HUES6 (cell line): ENCODE measurements at regions not wholly inside any gene's neighbourhood (a gene's known extent, or its start where the extent isn't known, plus 50 kb on each side); places are given as distances from the start of the nearest gene placed in this dataset.
"Not testable (repeated sequence)": the region's sequence is repeated elsewhere in the genome, so short reads cannot be mapped to it uniquely, and the experiment has no call there.

Experiments used
- H3K27ac ChIP-seq: 2 replicates; pipeline ENCODE4 v1.7.0; 2013; ENCODE audit warnings: low read depth, mild to moderate bottlenecking, low read length, inconsistent platforms
- H3K27me3 ChIP-seq: 2 replicates; pipeline ENCODE4 v1.6.1; 2013; ENCODE audit warnings: low read length; ENCODE audit not compliant: control insufficient read depth, insufficient read depth
- H3K36me3 ChIP-seq: 2 replicates; pipeline ENCODE4 v1.6.1; 2013; ENCODE audit warnings: low read length; ENCODE audit not compliant: control insufficient read depth, insufficient read depth
- H3K4me1 ChIP-seq: 2 replicates; pipeline ENCODE4 v1.6.1; 2013; ENCODE audit warnings: low read length; ENCODE audit not compliant: control insufficient read depth, insufficient read depth
- H3K4me3 ChIP-seq: 2 replicates; pipeline ENCODE4 v1.5.1; 2013; ENCODE audit warnings: low read depth, low read length
- H3K9ac ChIP-seq: one replicate; pipeline ENCODE4 v1.6.1; 2013; ENCODE audit warnings: mild to moderate bottlenecking, low read length
- H3K9me3 ChIP-seq: 2 replicates; pipeline ENCODE4 v1.6.1; 2013; ENCODE audit warnings: low read depth, low read length; ENCODE audit not compliant: control insufficient read depth, insufficient read depth

- Histone ChIP-seq H3K4me1 (no peaks in the 10 kb centered on the region), H3K9ac (no peak overlapping the region), H3K9me3 (0 out of 2 replicates have a peak, but pooled peaks cover 8% of the 10 kb centered on the region), H3K4me3 (no peak overlapping the region), H3K36me3 (no peaks in the 10 kb centered on the region), H3K27ac (no peak overlapping the region), H3K27me3 (no peaks in the 10 kb centered on the region)
Measured at GRCh38 chr2:143928184-143928583, 591.7 kb downstream of the ZEB2 start.

GRCh38 chr2:143926736-143927135, 593.2 kb downstream of the ZEB2 start:
- Histone ChIP-seq H3K4me1 (no peaks in the 10 kb centered on the region), H3K9ac (no peak overlapping the region), H3K4me3 (no peak overlapping the region), H3K27ac (no peak overlapping the region), H3K9me3 (0 out of 2 replicates have a peak, but pooled peaks cover 8% of the 10 kb centered on the region), H3K36me3 (no peaks in the 10 kb centered on the region), H3K27me3 (no peaks in the 10 kb centered on the region)

GRCh38 chr2:143922261-143922830, 597.6 kb downstream of the ZEB2 start:
- not testable (repeated sequence) for H3K4me3 ChIP-seq, H3K36me3 ChIP-seq, H3K27ac ChIP-seq, H3K27me3 ChIP-seq, H3K9ac ChIP-seq, H3K4me1 ChIP-seq
- H3K9me3 ChIP-seq: peaks cover 37% of the 10 kb centered on the region

GRCh38 chr2:143918465-143918989, 601.4 kb downstream of the ZEB2 start:
- H3K4me3 ChIP-seq: no peak overlapping the region
- no peak overlapping the region for H3K27ac ChIP-seq
- no peaks in the 10 kb centered on the region for H3K36me3 ChIP-seq
- H3K9me3 ChIP-seq: peaks cover 35% of the 10 kb centered on the region
- H3K9ac ChIP-seq: no peak overlapping the region
- H3K27me3 ChIP-seq: no peaks in the 10 kb centered on the region
- no peaks in the 10 kb centered on the region for H3K4me1 ChIP-seq

- Histone ChIP-seq H3K9me3 (peaks cover 35% of the 10 kb centered on the region), H3K4me3 (no peak overlapping the region), H3K9ac (no peak overlapping the region), H3K27ac (no peak overlapping the region), H3K4me1 (no peaks in the 10 kb centered on the region), H3K36me3 (no peaks in the 10 kb centered on the region), H3K27me3 (no peaks in the 10 kb centered on the region)
Measured at GRCh38 chr2:143916781-143917180, 603.1 kb downstream of the ZEB2 start.

GRCh38 chr2:143909577-143910353, 610.2 kb downstream of the ZEB2 start:
- Histone ChIP-seq H3K27ac (no peak overlapping the region), H3K27me3 (no peaks in the 10 kb centered on the region), H3K9me3 (no peaks in the 10 kb centered on the region), H3K4me1 (peaks cover 21% of the 10 kb centered on the region), H3K9ac (no peak overlapping the region), H3K36me3 (no peaks in the 10 kb centered on the region), H3K4me3 (no peak overlapping the region)

- Histone ChIP-seq H3K4me3 (no peak overlapping the region), H3K27ac (no peak overlapping the region), H3K27me3 (no peaks in the 10 kb centered on the region), H3K36me3 (no peaks in the 10 kb centered on the region), H3K9me3 (no peaks in the 10 kb centered on the region), H3K9ac (no peak overlapping the region), H3K4me1 (peaks cover 21% of the 10 kb centered on the region)
Measured at GRCh38 chr2:143908843-143909242, 611.1 kb downstream of the ZEB2 start.

- H3K9me3 ChIP-seq: no peaks in the 10 kb centered on the region
- H3K4me1 ChIP-seq: peaks cover 21% of the 10 kb centered on the region
- no peaks in the 10 kb centered on the region for H3K27me3 ChIP-seq
- H3K27ac ChIP-seq: no peak overlapping the region
- H3K36me3 ChIP-seq: no peaks in the 10 kb centered on the region
- no peak overlapping the region for H3K4me3 ChIP-seq
- no peak overlapping the region for H3K9ac ChIP-seq
Measured at GRCh38 chr2:143907801-143908200, 612.1 kb downstream of the ZEB2 start.

GRCh38 chr2:143906850-143907249, 613.1 kb downstream of the ZEB2 start:
- Histone ChIP-seq H3K9ac (no peak overlapping the region), H3K4me3 (no peak overlapping the region), H3K36me3 (no peaks in the 10 kb centered on the region), H3K9me3 (no peaks in the 10 kb centered on the region), H3K27ac (0 out of 2 replicates have a peak overlapping the region, but pooled peaks have one; percentile 17), H3K27me3 (no peaks in the 10 kb centered on the region), H3K4me1 (peaks cover 21% of the 10 kb centered on the region)

GRCh38 chr2:143905587-143905986, 614.3 kb downstream of the ZEB2 start:
- H3K4me3 ChIP-seq: no peak overlapping the region
- H3K9ac ChIP-seq: no peak overlapping the region
- no peaks in the 10 kb centered on the region for H3K9me3 ChIP-seq
- H3K27ac ChIP-seq: no peak overlapping the region
- no peaks in the 10 kb centered on the region for H3K36me3 ChIP-seq
- no peaks in the 10 kb centered on the region for H3K27me3 ChIP-seq
- peaks cover 21% of the 10 kb centered on the region for H3K4me1 ChIP-seq

GRCh38 chr2:143903172-143903856, 616.6 kb downstream of the ZEB2 start:
- H3K4me3 ChIP-seq: no peak overlapping the region
- H3K9ac ChIP-seq: no peak overlapping the region
- no peaks in the 10 kb centered on the region for H3K27me3 ChIP-seq
- no peaks in the 10 kb centered on the region for H3K9me3 ChIP-seq
- H3K27ac ChIP-seq: no peak overlapping the region
- H3K4me1 ChIP-seq: peaks cover 21% of the 10 kb centered on the region
- no peaks in the 10 kb centered on the region for H3K36me3 ChIP-seq
